ENCODE measurements at regions not wholly inside any gene's neighbourhood (a gene's known extent, or its start where the extent isn't known, plus 50 kb on each side); places are given as distances from the start of the nearest gene placed in this dataset.

GRCh38 chr2:239905884-239906654, 119.1 kb downstream of the NDUFA10 start:
- no peak for DNase-seq

DNA sequence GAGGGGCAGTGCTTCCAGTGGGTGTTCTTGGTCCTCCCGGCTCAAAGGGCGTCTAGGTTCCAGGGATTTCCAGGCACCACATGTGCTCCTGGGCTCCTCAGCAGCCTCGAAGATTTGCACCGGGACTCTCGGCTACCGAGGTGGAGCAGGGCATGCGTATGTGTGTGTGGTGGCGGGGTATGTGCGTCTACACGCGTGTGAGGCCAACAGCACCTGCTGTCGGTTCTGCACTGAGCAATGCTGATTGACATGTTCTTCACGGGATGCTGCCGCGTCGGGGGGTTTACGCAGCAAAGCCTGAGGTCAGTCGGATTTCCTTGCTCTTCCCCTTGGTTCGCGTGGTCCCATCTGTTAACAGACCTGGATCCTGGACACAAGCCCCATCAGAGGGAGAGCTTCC, 119.8 kb downstream of the NDUFA10 start:
- DNase-seq: no peak

DNA sequence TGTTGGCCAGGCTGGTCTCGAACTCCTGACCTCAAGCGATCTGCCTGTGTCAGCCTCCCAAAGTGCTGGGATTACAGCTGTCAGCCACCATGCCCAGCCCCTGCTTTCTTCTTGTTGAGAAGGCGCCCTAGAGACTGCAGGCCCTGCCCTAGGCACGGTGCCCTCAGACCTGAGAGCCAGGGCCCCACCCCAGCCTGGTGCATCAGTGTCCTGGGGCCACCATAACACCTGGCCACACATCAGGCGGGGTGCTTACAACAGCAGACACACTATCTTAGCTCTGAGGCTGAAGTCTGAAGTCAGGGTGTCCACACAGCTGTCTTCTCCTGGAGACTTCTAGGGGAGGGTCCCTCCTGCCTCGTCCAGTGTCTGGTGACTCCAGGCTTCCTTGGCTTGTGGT, 120.6 kb downstream of the NDUFA10 start:
- DNase-seq: no peak

GRCh38 chr2:239903803-239904202, 121.3 kb downstream of the NDUFA10 start:
- DNase-seq: no peak

DNA sequence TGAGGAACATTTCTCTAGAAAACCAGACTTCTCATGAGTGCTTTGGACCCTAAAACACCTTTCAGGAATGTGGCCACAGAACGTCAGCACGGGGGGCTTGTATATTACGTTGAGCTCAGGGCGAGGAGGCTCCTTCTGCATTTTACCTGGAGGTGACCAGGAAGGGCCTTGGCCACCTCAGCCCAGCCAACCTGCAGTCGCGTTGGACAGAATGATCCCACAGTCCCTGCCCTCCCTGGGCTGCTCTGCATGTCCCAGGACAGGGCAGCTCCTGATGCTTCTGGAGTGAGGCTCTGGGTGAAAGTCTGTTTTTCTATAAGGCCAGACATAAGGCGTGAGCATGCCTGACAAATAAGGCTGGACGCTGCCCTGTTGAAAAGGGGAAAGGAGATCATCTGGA, 121.9 kb downstream of the NDUFA10 start:
- DNase-seq: no peak

DNA sequence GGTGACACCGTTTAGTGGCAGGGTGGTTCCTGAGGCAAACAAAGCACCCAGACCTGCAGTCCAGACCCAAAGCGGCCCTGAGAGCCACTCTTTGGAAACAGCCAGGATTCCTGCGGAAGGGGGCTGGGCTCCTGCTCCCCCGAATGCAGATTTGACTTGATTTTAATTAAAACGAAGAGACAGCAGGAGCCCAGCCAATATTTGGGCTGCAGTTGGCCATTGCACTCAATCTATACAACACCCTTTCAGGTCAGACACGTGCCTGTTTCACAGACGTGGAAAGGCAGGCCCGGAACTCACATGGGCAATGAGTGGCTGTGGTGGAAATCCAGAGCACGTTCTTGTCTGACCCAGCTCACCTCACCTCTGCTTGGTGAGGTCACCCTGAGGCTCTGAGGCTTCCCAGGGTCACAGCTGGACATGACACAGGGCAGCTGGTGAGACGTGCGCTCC, 122.4 kb downstream of the NDUFA10 start:
- DNase-seq: no peak

DNA sequence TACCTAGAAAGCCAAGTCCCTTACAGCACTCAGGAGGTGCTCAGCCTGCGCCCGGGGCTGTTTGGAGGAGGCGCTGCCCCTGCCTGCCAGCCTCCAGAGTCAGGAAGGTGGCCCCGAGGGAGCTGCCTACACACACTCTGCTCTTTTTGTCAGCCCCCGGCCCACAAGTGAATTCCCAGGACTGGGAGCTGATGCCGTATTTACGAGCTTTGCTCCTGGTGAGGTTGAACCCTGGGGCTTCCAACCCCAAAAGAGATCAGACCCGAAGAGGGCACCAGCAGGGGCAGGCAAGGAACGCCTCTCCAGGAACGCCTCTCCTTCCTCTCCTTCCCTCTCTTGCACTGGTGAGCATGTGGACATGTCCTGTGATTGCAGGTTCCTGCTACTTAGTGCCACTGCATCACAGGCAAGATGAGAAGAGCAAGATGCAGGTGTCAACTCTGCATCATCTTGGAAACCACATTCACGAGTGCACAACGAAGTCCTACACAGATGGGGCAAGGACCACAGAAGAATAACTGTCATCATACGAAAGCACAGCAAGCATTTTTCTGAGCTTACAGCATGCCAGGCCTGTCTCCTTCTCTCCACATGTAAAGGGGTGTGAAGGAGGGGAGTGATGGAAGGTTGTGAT, 126.7 kb downstream of the NDUFA10 start:
- no peak for DNase-seq

DNA sequence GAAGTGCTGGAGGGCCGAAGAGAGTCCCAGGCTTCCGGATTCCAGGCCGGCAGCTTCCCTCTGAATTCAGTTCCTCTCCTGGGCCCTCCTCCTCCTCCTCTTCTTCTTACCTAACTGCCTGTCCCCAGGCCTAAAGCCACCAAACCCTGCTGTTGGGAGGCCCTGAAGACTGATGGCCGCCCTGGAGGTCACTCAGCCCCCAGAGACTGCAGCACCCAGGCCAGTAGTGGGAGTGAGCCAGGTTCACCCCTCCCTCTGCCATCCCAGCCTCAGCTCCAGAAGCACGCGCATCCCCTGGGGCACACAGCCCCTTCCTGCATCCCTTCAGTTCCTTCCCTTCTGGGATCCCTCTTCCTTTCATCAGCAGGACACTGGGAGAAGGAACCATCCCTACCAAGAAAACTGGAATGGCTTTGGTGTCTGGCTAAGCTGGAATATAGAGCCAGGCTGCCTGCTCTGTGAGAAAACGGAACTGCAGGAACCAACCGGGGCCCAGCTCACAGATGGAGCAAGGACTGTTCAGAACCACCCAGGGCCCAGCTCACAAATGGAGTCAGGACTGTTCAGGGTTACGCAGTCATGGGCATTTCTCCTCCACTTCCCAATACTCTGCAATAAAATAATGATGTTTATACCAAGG, 127.4 kb downstream of the NDUFA10 start:
- DNase-seq: no peak

- DNase-seq: no peak
Observed at GRCh38 chr2:239896075-239896474, 129.1 kb downstream of the NDUFA10 start.

- DNase-seq: no peak
Observed at GRCh38 chr2:239895669-239896068, 129.5 kb downstream of the NDUFA10 start.

GRCh38 chr2:239895116-239895515, 130.0 kb downstream of the NDUFA10 start:
- no peak for DNase-seq

DNA sequence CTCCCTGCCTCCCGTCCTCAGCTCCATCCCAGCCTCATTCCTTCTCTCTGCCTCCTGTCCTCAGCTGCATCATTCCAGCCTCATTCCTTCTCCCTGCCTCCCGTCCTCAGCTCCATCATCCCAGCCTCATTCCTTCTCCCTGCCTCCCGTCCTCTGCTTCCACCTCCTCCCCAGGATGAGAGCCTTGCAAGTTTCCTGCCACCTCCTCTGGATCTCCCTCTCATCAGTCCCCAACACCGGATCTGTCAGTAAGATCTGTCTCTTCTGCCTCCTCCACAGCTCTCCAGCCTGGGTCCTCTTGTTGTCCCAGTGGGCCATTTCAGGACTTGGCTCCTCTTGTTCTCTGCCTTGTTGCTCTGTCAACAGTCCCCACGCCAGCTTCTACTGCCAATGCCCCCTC, 130.9 kb downstream of the NDUFA10 start:
- DNase-seq: no peak

DNA sequence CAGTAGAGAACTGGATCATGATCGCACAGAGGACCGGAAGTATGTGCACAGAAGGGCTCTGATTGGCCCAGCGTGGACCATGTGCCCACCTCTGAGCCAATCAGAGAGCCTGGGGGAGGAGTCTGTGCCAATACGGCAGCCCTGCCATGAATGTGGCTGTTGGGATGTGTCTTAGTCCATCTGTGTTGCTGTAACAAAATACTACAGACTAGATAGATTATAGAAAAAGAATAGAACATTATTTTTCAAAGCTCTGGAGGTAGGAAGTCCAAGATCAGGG, 132.0 kb downstream of the NDUFA10 start:
- no peak for DNase-seq

- no peak for DNase-seq
Observed at GRCh38 chr2:239892441-239893235, 132.5 kb downstream of the NDUFA10 start.

DNA sequence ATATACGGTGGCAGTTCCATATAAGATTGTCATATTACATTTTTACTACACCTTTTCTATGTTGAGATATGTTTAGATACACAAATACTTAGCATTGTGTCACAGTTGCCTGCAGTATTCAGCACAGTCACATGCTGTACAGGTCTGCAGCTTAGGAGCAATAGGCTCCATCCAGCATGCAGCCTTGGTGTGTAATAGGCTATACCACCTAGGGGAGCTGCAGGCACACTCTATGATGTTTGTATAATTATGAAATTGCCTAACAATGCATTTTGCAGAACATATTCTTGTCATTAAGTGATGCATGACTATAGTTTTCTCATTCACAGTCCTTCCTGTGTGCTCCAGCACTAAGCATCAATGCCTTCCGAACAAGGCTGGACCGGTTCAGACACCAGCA, 133.4 kb downstream of the NDUFA10 start:
- no peak for DNase-seq

GRCh38 chr2:239890206-239890746, 134.9 kb downstream of the NDUFA10 start:
- DNase-seq: no peak

DNA sequence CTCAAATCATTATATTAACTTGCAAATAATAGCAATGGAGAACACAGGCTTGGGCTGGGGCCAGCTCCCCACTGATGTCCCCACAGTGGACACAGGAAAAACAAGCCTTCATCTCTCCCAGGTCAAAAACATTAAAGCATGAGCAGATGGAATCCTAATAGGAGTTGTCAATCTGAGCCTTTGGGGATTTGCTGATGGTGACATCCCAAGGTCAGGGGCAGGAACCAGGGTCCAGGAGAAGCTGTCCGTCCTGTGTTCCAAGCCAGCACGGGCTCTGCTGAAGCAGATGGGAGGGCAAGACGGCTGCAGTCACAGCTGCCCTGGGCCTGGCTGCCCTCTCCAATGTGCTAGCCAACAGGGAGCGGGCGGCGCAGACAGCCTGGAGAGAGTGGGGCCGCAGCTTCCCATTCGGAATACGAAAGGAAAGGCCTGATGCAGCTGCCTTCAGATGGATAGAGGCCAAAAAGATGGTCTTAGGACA, 135.5 kb downstream of the NDUFA10 start:
- no peak for DNase-seq

DNA sequence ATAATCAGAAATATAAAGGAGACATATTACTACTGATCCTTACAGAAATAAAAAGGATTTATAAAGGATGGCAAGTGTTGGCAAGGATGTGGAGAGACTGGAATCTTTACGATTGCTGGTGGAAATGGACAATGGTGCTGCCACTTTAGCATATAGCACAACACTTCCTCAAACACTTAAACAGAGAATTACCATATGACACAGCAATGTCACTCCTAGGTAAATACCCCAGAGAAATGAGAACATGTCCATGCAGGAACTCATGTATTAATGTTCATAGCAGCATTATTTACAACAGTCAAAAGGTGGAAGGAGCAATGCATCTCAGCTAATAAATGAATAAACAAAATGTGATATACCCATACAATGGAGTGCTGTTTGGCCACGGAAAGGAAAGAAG, 137.5 kb downstream of the NDUFA10 start:
- peak; percentile 56 for DNase-seq

GRCh38 chr2:239886781-239887180, 138.4 kb downstream of the NDUFA10 start:
- DNase-seq: no peak

DNA sequence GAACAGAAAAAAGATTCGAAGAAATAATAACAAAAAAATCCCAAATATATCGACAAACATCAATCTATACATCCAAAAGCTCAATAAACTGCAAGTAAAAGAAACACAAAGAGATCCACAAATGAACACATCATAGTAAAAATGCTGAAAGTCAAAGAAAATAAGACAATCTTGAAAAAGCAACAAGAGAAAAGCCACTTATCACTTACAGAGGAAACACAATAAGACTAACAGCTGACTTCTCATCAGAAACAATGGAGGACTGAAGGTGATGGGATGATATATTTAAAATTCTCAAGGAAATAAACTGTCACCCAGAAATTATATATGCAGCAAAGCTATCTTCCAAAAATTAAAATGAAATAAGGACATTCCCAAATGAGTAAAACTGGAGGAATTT, 140.3 kb downstream of the NDUFA10 start:
- no peak for DNase-seq

DNA sequence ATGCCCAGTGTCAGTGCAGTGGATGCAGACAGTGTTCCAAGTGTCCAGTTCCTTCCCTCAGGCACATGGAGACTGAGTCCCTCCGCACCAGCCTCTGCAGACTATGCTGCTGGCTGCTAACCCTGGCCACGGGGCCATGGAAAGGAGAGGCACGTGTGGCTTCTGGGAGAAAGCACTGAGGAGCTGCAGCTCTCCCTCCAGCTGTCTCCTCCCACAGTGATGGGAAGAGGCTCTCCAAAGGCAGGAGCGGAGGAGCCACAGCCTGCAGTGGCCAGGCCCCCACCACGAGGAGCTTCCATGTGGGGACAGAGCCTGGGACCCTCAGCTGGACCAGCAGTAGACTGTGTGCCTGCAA, 141.1 kb downstream of the NDUFA10 start:
- no peak for DNase-seq

DNA sequence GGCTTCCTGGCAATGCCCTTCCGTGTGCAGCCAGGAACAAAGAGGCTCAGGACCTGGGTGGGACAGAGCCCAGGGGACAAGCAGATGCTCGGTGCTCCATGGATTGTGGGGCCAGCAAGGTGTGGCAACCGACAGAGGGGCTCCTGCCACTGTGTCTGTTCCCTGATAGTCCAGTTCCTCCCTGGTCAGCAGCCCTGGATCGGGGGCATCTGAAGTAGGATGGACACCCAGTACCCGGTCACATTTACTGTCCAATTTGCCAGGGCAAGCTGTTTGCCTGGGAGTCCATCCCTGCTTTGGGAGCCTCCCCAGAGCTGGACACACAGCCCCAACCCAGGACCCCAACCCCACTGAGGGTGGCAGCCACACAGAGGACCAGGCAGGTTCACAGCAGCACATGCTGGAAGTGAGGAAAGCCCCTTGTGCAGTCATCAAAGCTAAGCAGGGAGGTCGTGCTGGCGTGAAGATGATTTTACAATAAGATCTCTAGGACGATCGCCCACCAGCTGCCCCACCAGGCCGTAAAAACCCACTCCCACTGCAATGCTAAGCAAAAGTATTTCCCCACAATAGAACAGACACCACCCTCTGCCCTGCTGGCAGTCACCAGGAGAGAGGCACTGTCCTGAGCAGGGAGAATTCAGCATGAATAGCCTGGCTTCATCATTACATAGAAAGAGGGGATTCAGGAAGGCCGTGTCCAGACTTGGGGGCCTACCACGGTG, 141.7 kb downstream of the NDUFA10 start:
- no peak for DNase-seq

- DNase-seq: no peak
Observed at GRCh38 chr2:239882781-239883180, 142.4 kb downstream of the NDUFA10 start.
